Kidney (tissue), 13 donors: ENCODE measurements at regions not wholly inside any gene's neighbourhood (a gene's known extent, or its start where the extent isn't known, plus 50 kb on each side); places are given as distances from the start of the nearest gene placed in this dataset.

ENCODE experiments used
- DNase-seq, 5 donors: peaks; one replicate each; pipeline ENCODE4 v3.0.0-alpha.2; 2013 to 2020
- FAIRE-seq: peaks from 2 replicates; lab custom pipeline; 2012; peaks lifted over from hg19 to GRCh38; lab: Jason Lieb, UNC
- H3K27ac ChIP-seq, 2 donors: one replicate each; pipeline ENCODE4 v1.7.0; 2013; ENCODE audit warnings: low read depth in 2 of 2, low read length in 2 of 2, inconsistent platforms in 1 of 2
- H3K27me3 ChIP-seq: one replicate; pipeline ENCODE4 v1.7.1; 2013; ENCODE audit warnings: low read length, inconsistent platforms; ENCODE audit not compliant: control insufficient read depth, insufficient read depth
- H3K36me3 ChIP-seq, 3 donors: one replicate each; pipeline versions ENCODE4 v1.7.0 to v1.7.1; 2013; ENCODE audit warnings: low read length in 3 of 3, control low read depth in 1 of 3, inconsistent platforms in 1 of 3; ENCODE audit not compliant: insufficient read depth in 3 of 3, control insufficient read depth in 2 of 3
- H3K4me1 ChIP-seq, 3 donors: one replicate each; pipeline versions ENCODE4 v1.7.0 to v1.7.1; 2013; ENCODE audit warnings: low read length in 3 of 3, inconsistent platforms in 1 of 3, low read depth in 1 of 3; ENCODE audit not compliant: control insufficient read depth in 2 of 3, insufficient read depth in 2 of 3
- H3K4me3 ChIP-seq, 3 donors: one replicate each; pipeline versions ENCODE4 v1.7.0 to v1.8.1; 2013; ENCODE audit warnings: low read length in 3 of 3, control low read depth in 1 of 3, inconsistent platforms in 1 of 3
- H3K9ac ChIP-seq, 3 donors: one replicate each; pipeline versions ENCODE4 v1.7.0 to v1.7.1; 2013; ENCODE audit warnings: low read length in 3 of 3, control low read depth in 1 of 3, inconsistent platforms in 1 of 3
- H3K9me3 ChIP-seq, 3 donors: one replicate each; pipeline versions ENCODE4 v1.7.0 to v1.7.1; 2013; ENCODE audit warnings: low read length in 3 of 3, control low read depth in 1 of 3, inconsistent platforms in 1 of 3; ENCODE audit not compliant: control insufficient read depth in 2 of 3, insufficient read depth in 1 of 3
- CTCF ChIP-seq: IDR thresholded peaks from 3 replicates; pipeline ENCODE4 v1.5.1; 2012; ENCODE audit warnings: mild to moderate bottlenecking, moderate library complexity, borderline replicate concordance; ENCODE audit not compliant: insufficient read depth; ENCODE audit errors: extremely low read depth
- intact Hi-C: fragments of 100-400 bp; cut with DNase I; formaldehyde crosslinking; loops from one replicate; pipeline ENCODE4 v1.11.1; 2022
- donor health status: control.
- donor health status: control.
- donor health status: control.
- donor health status: control.
- donor health status: control.
- donor health status: DM: yes; HTN: yes; CAD: no.
- donor health status: Normal renal cell carcinoma (clear cell type).

- no peaks in the 10 kb centered on the region for H3K4me1 ChIP-seq
- no peak overlapping the region for H3K27ac ChIP-seq
- intact Hi-C loops, result no loop called here
- DNase-seq (no peak), FAIRE-seq (no peak)
- no peak overlapping the region for H3K9ac ChIP-seq
- no peak overlapping the region for H3K4me3 ChIP-seq
- no peaks in the 10 kb centered on the region for H3K9me3 ChIP-seq
- H3K36me3 ChIP-seq, result no peaks in the 10 kb centered on the region
- H3K27me3 ChIP-seq, result no peaks in the 10 kb centered on the region
- TF ChIP-seq CTCF, result no peak
Measured at GRCh38 chr5:56499491-56499890, 266.4 kb upstream of the ANKRD55 start.

- Histone ChIP-seq H3K27me3 (no peaks in the 10 kb centered on the region), H3K9me3 (no peaks in the 10 kb centered on the region), H3K4me1 (no peaks in the 10 kb centered on the region), H3K27ac (no peak overlapping the region), H3K9ac (no peak overlapping the region), H3K4me3 (no peak overlapping the region), H3K36me3 (no peaks in the 10 kb centered on the region)
- no peak for TF ChIP-seq CTCF
- FAIRE-seq (no peak), DNase-seq (no peak)
- intact Hi-C loops, result no loop called here
Measured at GRCh38 chr5:56498759-56499395, 265.7 kb upstream of the ANKRD55 start.

GRCh38 chr5:56496581-56497063 is 263.5 kb upstream of the ANKRD55 start:
- Histone ChIP-seq H3K4me3 (no peak overlapping the region), H3K27me3 (no peaks in the 10 kb centered on the region), H3K9ac (no peak overlapping the region), H3K36me3 (no peaks in the 10 kb centered on the region), H3K9me3 (no peaks in the 10 kb centered on the region), H3K4me1 (no peaks in the 10 kb centered on the region), H3K27ac (no peak overlapping the region)
- intact Hi-C loops, result no loop called here
- DNase-seq, result peak in 1 of 5 donors; percentile 37
- FAIRE-seq, result no peak
- TF ChIP-seq CTCF, result no peak

GRCh38 chr5:56494300-56494731 is 261.2 kb upstream of the ANKRD55 start:
- Histone ChIP-seq H3K4me1 (no peaks in the 10 kb centered on the region), H3K9me3 (no peaks in the 10 kb centered on the region), H3K36me3 (no peaks in the 10 kb centered on the region), H3K9ac (no peak overlapping the region), H3K27me3 (no peaks in the 10 kb centered on the region), H3K27ac (no peak overlapping the region), H3K4me3 (no peak overlapping the region)
- DNase-seq (peak in 1 of 5 donors; percentile 63), FAIRE-seq (no peak)
- TF ChIP-seq CTCF, result no peak
- intact Hi-C loops, result no loop called here
